GM23338 (cell line): ENCODE measurements at regions not wholly inside any gene's neighbourhood (a gene's known extent, or its start where the extent isn't known, plus 50 kb on each side); places are given as distances from the start of the nearest gene placed in this dataset.

Experiments used
- CTCF ChIP-seq, 2 experiments: fragments of 200-600 bp in 1 of 2; sonication (generic) in 1 of 2; conservative IDR thresholded peaks; 2 replicates each; pipeline versions ENCODE4 v1.5.1 to v1.6.1; 2016 to 2017; ENCODE audit warnings: antibody characterized with exemption in 2 of 2, low read depth in 2 of 2, mild to moderate bottlenecking in 2 of 2, moderate library complexity in 1 of 2
- ETS1 ChIP-seq: IDR thresholded peaks from 2 replicates; pipeline ENCODE4 v1.6.1; 2016; ENCODE audit warnings: antibody characterized with exemption
- EZH2 ChIP-seq: fragments of 200-600 bp; sonication (generic); IDR thresholded peaks from one replicate; pipeline ENCODE4 v1.8.0; 2017; ENCODE audit warnings: antibody characterized with exemption, mild to moderate bottlenecking, low read depth; ENCODE audit not compliant: unreplicated experiment
- EZH2phosphoT487 ChIP-seq: fragments of 200-600 bp; sonication (generic); IDR thresholded peaks from one replicate; pipeline ENCODE4 v1.8.1; 2018; ENCODE audit warnings: antibody characterized with exemption; ENCODE audit not compliant: unreplicated experiment
- JUNB ChIP-seq: IDR thresholded peaks from one replicate; pipeline ENCODE4 v1.6.1; 2016; ENCODE audit warnings: antibody characterized with exemption; ENCODE audit not compliant: unreplicated experiment
- POLR2AphosphoS5 ChIP-seq: IDR thresholded peaks from 2 replicates; pipeline ENCODE4 v1.6.1; 2016; ENCODE audit warnings: antibody characterized with exemption, low read depth
- TF ChIP-seq, protein P1 (sequence below): IDR thresholded peaks from one replicate; pipeline ENCODE4 v1.6.1; 2018; ENCODE audit warnings: antibody characterized with exemption; ENCODE audit not compliant: unreplicated experiment

DNA sequence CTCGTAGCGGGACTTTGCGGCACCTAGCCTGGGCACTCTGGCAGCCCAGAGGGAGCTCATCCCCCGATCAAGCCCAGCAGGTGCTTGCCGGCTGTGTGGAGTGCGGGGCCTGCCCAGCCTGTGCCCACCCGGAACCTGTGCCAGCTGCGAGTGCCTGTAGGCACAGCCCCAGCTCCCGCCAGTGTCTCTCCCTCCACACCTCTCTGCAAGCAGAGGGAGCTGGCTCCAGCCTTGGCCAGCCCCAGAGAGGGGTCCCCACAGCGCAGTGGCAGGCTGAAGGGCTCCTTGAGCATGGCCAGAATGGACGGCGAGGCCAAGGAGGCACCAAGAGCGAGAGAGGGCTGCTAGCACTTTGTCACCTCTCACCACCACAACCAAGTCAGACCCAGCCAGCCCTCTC is 55.5 kb upstream of the C1QTNF9B start:
- TF ChIP-seq CTCF (conservative IDR thresholded peaks at IDR 0.05; ENCODE audit: low read depth in 2 of 2): no peak
- TF ChIP-seq POLR2AphosphoS5: no peak
- TF ChIP-seq, protein P1, sequence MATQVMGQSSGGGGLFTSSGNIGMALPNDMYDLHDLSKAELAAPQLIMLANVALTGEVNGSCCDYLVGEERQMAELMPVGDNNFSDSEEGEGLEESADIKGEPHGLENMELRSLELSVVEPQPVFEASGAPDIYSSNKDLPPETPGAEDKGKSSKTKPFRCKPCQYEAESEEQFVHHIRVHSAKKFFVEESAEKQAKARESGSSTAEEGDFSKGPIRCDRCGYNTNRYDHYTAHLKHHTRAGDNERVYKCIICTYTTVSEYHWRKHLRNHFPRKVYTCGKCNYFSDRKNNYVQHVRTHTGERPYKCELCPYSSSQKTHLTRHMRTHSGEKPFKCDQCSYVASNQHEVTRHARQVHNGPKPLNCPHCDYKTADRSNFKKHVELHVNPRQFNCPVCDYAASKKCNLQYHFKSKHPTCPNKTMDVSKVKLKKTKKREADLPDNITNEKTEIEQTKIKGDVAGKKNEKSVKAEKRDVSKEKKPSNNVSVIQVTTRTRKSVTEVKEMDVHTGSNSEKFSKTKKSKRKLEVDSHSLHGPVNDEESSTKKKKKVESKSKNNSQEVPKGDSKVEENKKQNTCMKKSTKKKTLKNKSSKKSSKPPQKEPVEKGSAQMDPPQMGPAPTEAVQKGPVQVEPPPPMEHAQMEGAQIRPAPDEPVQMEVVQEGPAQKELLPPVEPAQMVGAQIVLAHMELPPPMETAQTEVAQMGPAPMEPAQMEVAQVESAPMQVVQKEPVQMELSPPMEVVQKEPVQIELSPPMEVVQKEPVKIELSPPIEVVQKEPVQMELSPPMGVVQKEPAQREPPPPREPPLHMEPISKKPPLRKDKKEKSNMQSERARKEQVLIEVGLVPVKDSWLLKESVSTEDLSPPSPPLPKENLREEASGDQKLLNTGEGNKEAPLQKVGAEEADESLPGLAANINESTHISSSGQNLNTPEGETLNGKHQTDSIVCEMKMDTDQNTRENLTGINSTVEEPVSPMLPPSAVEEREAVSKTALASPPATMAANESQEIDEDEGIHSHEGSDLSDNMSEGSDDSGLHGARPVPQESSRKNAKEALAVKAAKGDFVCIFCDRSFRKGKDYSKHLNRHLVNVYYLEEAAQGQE: no peak
- no peak for TF ChIP-seq JUNB
- no peak for TF ChIP-seq EZH2
- TF ChIP-seq EZH2phosphoT487: no peak
- no peak for TF ChIP-seq ETS1
